ENCODE measurements at regions not wholly inside any gene's neighbourhood (a gene's known extent, or its start where the extent isn't known, plus 50 kb on each side); places are given as distances from the start of the nearest gene placed in this dataset.

- no peak for TF ChIP-seq CTCF (conservative IDR thresholded peaks at IDR 0.05)
- no peak for DNase-seq
- H3K9me3 ChIP-seq (ENCODE audit: control insufficient read depth, low read depth, low read length), result no peaks in the 10 kb centered on the region
- H2BK120ac ChIP-seq (ENCODE audit: low read depth, low read length, poor library complexity, severe bottlenecking), result no peak overlapping the region
- no peak overlapping the region for H3K56ac ChIP-seq (ENCODE audit: insufficient read length, low read depth, low read length)
- H3K27ac ChIP-seq (ENCODE audit: insufficient read length, low read depth, low read length), result no peak overlapping the region
- Mint-ChIP-seq H3K27me3 (ENCODE audit: low read depth) (peaks cover 3% of the 10 kb centered on the region; the same call in 1 of the 2 replicates), H3K36me3 (ENCODE audit: insufficient read depth in 1 of 3, low read depth in 3 of 3) (no peaks in the 10 kb centered on the region), H3K4me3 (no peak overlapping the region), H3K27ac (no peak overlapping the region), H3K9me3 (no peaks in the 10 kb centered on the region), H3K4me1 (no peaks in the 10 kb centered on the region; a peak in 1 of 4 replicates)
- no peak overlapping the region for H3T11ph ChIP-seq (ENCODE audit: low read length)
- H3K4ac ChIP-seq (ENCODE audit: low read depth, low read length), result no peak overlapping the region
- H2BK15ac ChIP-seq (ENCODE audit: low read depth, low read length), result no peak overlapping the region
- no peak overlapping the region for H2BK20ac ChIP-seq (ENCODE audit: low read depth, low read length, poor library complexity, severe bottlenecking)
- H2AFZ ChIP-seq (ENCODE audit: low read length), result no peak overlapping the region
- H4K8ac ChIP-seq (replicated peaks; ENCODE audit: insufficient read length, low read depth, low read length), result no peak overlapping the region
- no peak overlapping the region for H4K5ac ChIP-seq (ENCODE audit: insufficient read length, low read depth, low read length)
- no peaks in the 10 kb centered on the region for H3K79me1 ChIP-seq (ENCODE audit: insufficient read depth, low read depth, low read length, poor library complexity, severe bottlenecking)
- no peak overlapping the region for H3K4me2 ChIP-seq (ENCODE audit: insufficient read depth, insufficient read length, low read length)
- no peak overlapping the region for H2BK5ac ChIP-seq (ENCODE audit: insufficient read length, low read length)
- H3K14ac ChIP-seq (ENCODE audit: insufficient read depth, low read length), result no peak overlapping the region
- no peaks in the 10 kb centered on the region for H3K79me2 ChIP-seq (ENCODE audit: insufficient read depth, low read length)
- no CpG with 5 or more reads among the region's 10 CpGs for WGBS (ENCODE audit: extremely low coverage, insufficient read length, low lambda C conversion rate)
- H3K18ac ChIP-seq (ENCODE audit: insufficient read length, low read depth, low read length), result no peak overlapping the region
- no peak overlapping the region for H3K23ac ChIP-seq (ENCODE audit: insufficient read length, low read depth, low read length)
- H3K4me1 ChIP-seq (ENCODE audit: insufficient read depth, low read length), result no peaks in the 10 kb centered on the region
- H4K91ac ChIP-seq (ENCODE audit: insufficient read length, low read depth, low read length), result no peak overlapping the region
- no peak overlapping the region for H3K9ac ChIP-seq (ENCODE audit: extremely low read depth, insufficient read length, low read length)
- H3K27me3 ChIP-seq (ENCODE audit: insufficient read depth, low read length), result no peaks in the 10 kb centered on the region
- no peaks in the 10 kb centered on the region for H3K23me2 ChIP-seq (ENCODE audit: insufficient read length, low read depth, low read length, poor library complexity, severe bottlenecking)
- H2BK12ac ChIP-seq (ENCODE audit: insufficient read length, low read depth, low read length), result no peak overlapping the region
- H4K20me1 ChIP-seq (ENCODE audit: control insufficient read depth, insufficient read depth, insufficient read length), result no peaks in the 10 kb centered on the region
- no peak overlapping the region for H2AK5ac ChIP-seq (ENCODE audit: insufficient read length, low read length)
These were observed 341.0 kb upstream of the USP24 start for GRCh38 chr1:55555956-55556725.

Measured in H9 (cell line).